Neural cell (in vitro differentiated cells): ENCODE measurements at regions not wholly inside any gene's neighbourhood (a gene's known extent, or its start where the extent isn't known, plus 50 kb on each side); places are given as distances from the start of the nearest gene placed in this dataset.

Experiments used
- H2AFZ ChIP-seq: fragments of 200-600, 300-800 bp; sonication (generic), shearing (Covaris generic); 2 replicates; pipeline ENCODE4 v1.6.0; 2014; ENCODE audit warnings: low read depth, mild to moderate bottlenecking, antibody characterized with exemption, low read length, moderate library complexity
- H3F3A ChIP-seq: fragments of 200-600 bp; shearing (Covaris generic); 2 replicates; pipeline ENCODE4 v1.6.1; 2016; ENCODE audit warnings: mild to moderate bottlenecking, moderate library complexity, mixed read lengths, antibody characterized with exemption, low read length; ENCODE audit not compliant: insufficient read depth, poor library complexity, severe bottlenecking
- H3K27ac ChIP-seq: fragments of 200-600, 300-800 bp; sonication (generic), shearing (Covaris generic); 2 replicates; pipeline ENCODE4 v1.5.1; 2014; ENCODE audit warnings: mild to moderate bottlenecking, low read length, moderate library complexity
- H3K27me3 ChIP-seq: fragments of 300-800, 200-600 bp; sonication (generic), shearing (Covaris generic); 2 replicates; pipeline ENCODE4 v1.6.0; 2014; ENCODE audit warnings: mild to moderate bottlenecking, low read depth, low read length, moderate library complexity; ENCODE audit not compliant: insufficient read depth
- H3K36me3 ChIP-seq: fragments of 300-800, 200-600 bp; sonication (generic), shearing (Covaris generic); 2 replicates; pipeline ENCODE4 v1.5.1; 2014; ENCODE audit warnings: mild to moderate bottlenecking, antibody characterized with exemption, low read length, moderate library complexity; ENCODE audit not compliant: insufficient read depth
- H3K4me2 ChIP-seq: fragments of 300-800, 200-600 bp; sonication (generic), shearing (Covaris generic); 2 replicates; pipeline ENCODE4 v1.6.0; 2014; ENCODE audit warnings: mild to moderate bottlenecking, low read length
- H3K4me3 ChIP-seq: fragments of 300-800, 200-600 bp; sonication (generic), shearing (Covaris generic); 2 replicates; pipeline ENCODE4 v1.5.1; 2014; ENCODE audit warnings: mild to moderate bottlenecking, low read length, moderate library complexity
- H3K79me2 ChIP-seq: fragments of 200-600 bp; shearing (Covaris generic); replicated peaks from 2 replicates; pipeline ENCODE4 v1.6.0; 2014; ENCODE audit warnings: mild to moderate bottlenecking, low read length, moderate library complexity; ENCODE audit not compliant: insufficient read depth
- H3K9ac ChIP-seq: fragments of 300-800, 200-600 bp; sonication (generic), shearing (Covaris generic); 2 replicates; pipeline ENCODE4 v1.6.1; 2016; ENCODE audit warnings: mild to moderate bottlenecking, low read length, mixed read lengths
- H3K9me2 ChIP-seq: fragments of 200-600 bp; shearing (Covaris generic); 2 replicates; pipeline ENCODE4 v1.6.1; 2016; ENCODE audit warnings: mild to moderate bottlenecking, low read length, mixed read lengths; ENCODE audit not compliant: insufficient read depth
- H3K9me3 ChIP-seq: fragments of 200-600, 300-800 bp; sonication (generic), shearing (Covaris generic); 2 replicates; pipeline ENCODE4 v1.6.1; 2016; ENCODE audit warnings: mild to moderate bottlenecking, mixed run types, low read length, moderate library complexity, mixed read lengths
- H4K20me1 ChIP-seq: fragments of 200-600 bp; shearing (Covaris generic); 2 replicates; pipeline ENCODE4 v1.6.1; 2016; ENCODE audit warnings: mild to moderate bottlenecking, mixed run types; ENCODE audit not compliant: insufficient read depth
- EP300 ChIP-seq: fragments of 450-650 bp; conservative IDR thresholded peaks from 2 replicates; pipeline ENCODE4 v1.6.1; 2014; ENCODE audit warnings: antibody characterized with exemption, mild to moderate bottlenecking, moderate library complexity; ENCODE audit not compliant: poor library complexity, severe bottlenecking
- EZH2 ChIP-seq: fragments of 200-600, 300-800 bp; shearing (Covaris generic), sonication (generic); IDR thresholded peaks from 2 replicates; pipeline ENCODE4 v1.6.1; 2014; ENCODE audit warnings: antibody characterized with exemption, low read length, borderline replicate concordance, mild to moderate bottlenecking; ENCODE audit not compliant: insufficient read depth, poor library complexity, severe bottlenecking
- MXI1 ChIP-seq: fragments of 450-650 bp; conservative IDR thresholded peaks from 2 replicates; pipeline ENCODE4 v1.6.1; 2014; ENCODE audit warnings: antibody characterized with exemption, mild to moderate bottlenecking; ENCODE audit not compliant: poor library complexity, severe bottlenecking
- POLR2AphosphoS5 ChIP-seq: IDR thresholded peaks from 2 replicates; pipeline ENCODE4 v1.6.1; 2012
- RAD21 ChIP-seq: fragments of 450-650 bp; conservative IDR thresholded peaks from 2 replicates; pipeline ENCODE4 v1.6.1; 2014; ENCODE audit warnings: antibody characterized with exemption, mild to moderate bottlenecking, moderate library complexity
- SMC3 ChIP-seq: fragments of 450-650 bp; conservative IDR thresholded peaks from 2 replicates; pipeline ENCODE4 v1.6.1; 2014; ENCODE audit warnings: antibody characterized with exemption, mild to moderate bottlenecking, moderate library complexity; ENCODE audit not compliant: poor library complexity
- TAF1 ChIP-seq: IDR thresholded peaks from 2 replicates; pipeline ENCODE4 v1.6.1; 2012; ENCODE audit warnings: low read depth
- TF ChIP-seq, protein P1 (sequence below): IDR thresholded peaks from 2 replicates; pipeline ENCODE4 v1.6.1; 2012; ENCODE audit warnings: borderline replicate concordance
- TF ChIP-seq, protein P2 (sequence below): fragments of 450-650 bp; IDR thresholded peaks from 2 replicates; pipeline ENCODE4 v1.5.1; 2014; ENCODE audit warnings: antibody characterized with exemption, mild to moderate bottlenecking, moderate library complexity; ENCODE audit not compliant: poor library complexity, severe bottlenecking

DNA sequence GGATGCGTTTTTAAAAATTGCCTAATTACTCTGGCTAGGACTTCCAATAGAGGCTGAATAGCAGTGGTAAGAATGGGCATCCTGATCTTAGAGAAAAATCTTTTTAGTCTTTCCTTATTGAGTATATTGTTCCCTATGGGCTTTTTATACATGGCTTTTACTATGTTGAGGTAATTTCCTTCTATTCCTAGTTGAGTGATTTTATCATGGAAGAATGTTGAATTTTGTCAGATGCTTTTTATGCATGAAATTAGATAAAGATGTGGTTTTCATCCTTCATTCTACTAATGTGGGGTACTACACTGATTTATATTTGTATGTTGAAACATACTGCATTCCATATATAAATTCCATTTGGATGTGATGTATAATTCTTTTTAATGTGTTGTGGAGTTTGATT, 2673.8 kb downstream of the PCDH9 start:
- no peaks in the 10 kb centered on the region for H3K27me3 ChIP-seq
- no peaks in the 10 kb centered on the region for H3F3A ChIP-seq
- no peaks in the 10 kb centered on the region for H4K20me1 ChIP-seq
- H3K4me3 ChIP-seq, result no peak overlapping the region
- no peak for TF ChIP-seq TAF1
- TF ChIP-seq, protein P1, sequence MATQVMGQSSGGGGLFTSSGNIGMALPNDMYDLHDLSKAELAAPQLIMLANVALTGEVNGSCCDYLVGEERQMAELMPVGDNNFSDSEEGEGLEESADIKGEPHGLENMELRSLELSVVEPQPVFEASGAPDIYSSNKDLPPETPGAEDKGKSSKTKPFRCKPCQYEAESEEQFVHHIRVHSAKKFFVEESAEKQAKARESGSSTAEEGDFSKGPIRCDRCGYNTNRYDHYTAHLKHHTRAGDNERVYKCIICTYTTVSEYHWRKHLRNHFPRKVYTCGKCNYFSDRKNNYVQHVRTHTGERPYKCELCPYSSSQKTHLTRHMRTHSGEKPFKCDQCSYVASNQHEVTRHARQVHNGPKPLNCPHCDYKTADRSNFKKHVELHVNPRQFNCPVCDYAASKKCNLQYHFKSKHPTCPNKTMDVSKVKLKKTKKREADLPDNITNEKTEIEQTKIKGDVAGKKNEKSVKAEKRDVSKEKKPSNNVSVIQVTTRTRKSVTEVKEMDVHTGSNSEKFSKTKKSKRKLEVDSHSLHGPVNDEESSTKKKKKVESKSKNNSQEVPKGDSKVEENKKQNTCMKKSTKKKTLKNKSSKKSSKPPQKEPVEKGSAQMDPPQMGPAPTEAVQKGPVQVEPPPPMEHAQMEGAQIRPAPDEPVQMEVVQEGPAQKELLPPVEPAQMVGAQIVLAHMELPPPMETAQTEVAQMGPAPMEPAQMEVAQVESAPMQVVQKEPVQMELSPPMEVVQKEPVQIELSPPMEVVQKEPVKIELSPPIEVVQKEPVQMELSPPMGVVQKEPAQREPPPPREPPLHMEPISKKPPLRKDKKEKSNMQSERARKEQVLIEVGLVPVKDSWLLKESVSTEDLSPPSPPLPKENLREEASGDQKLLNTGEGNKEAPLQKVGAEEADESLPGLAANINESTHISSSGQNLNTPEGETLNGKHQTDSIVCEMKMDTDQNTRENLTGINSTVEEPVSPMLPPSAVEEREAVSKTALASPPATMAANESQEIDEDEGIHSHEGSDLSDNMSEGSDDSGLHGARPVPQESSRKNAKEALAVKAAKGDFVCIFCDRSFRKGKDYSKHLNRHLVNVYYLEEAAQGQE, result no peak
- TF ChIP-seq, protein P2, sequence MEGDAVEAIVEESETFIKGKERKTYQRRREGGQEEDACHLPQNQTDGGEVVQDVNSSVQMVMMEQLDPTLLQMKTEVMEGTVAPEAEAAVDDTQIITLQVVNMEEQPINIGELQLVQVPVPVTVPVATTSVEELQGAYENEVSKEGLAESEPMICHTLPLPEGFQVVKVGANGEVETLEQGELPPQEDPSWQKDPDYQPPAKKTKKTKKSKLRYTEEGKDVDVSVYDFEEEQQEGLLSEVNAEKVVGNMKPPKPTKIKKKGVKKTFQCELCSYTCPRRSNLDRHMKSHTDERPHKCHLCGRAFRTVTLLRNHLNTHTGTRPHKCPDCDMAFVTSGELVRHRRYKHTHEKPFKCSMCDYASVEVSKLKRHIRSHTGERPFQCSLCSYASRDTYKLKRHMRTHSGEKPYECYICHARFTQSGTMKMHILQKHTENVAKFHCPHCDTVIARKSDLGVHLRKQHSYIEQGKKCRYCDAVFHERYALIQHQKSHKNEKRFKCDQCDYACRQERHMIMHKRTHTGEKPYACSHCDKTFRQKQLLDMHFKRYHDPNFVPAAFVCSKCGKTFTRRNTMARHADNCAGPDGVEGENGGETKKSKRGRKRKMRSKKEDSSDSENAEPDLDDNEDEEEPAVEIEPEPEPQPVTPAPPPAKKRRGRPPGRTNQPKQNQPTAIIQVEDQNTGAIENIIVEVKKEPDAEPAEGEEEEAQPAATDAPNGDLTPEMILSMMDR, result no peak
- TF ChIP-seq SMC3, result no peak
- TF ChIP-seq POLR2AphosphoS5, result no peak
- TF ChIP-seq MXI1, result no peak
- no peak for TF ChIP-seq EZH2
- no peak for TF ChIP-seq RAD21
- no peak for TF ChIP-seq EP300
- H3K36me3 ChIP-seq, result no peaks in the 10 kb centered on the region
- no peak overlapping the region for H3K27ac ChIP-seq
- H3K79me2 ChIP-seq, result no peaks in the 10 kb centered on the region
- no peaks in the 10 kb centered on the region for H3K9me3 ChIP-seq
- H3K4me2 ChIP-seq, result no peak overlapping the region
- H3K9ac ChIP-seq, result no peak overlapping the region
- H2AFZ ChIP-seq, result no peak overlapping the region
- H3K9me2 ChIP-seq, result no peaks in the 10 kb centered on the region

DNA sequence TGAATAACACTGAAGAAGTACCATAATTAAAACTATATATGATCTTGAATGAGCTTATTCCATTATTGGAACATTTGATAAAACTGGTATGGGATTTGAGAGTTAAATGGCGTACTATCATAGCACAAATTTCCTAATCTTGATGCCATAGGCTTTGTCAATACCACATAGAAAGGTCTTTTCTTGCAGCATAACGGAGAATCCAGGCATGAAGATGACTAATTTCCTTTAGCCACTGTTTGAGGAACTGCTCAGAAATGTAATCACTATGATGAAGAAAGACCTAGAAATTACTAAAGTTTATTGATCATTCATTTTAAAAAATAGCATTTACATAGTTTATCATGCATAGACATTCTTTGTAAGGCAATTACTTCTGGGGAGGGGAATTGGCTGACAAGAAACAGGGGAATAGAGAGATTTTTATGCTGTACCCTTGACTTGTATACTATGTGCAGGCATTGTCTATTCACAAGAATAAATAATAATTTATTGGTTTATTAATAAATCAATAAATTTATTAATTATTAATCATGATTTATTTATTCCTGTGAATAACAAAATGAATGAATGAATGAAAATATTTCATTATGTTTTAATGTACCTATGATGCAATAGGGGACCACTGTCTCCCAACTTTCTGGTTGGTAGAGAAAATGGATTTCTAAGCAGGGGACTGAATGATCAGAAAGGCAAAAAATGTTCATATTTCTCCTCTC, 2676.6 kb downstream of the PCDH9 start:
- no peak overlapping the region for H3K9ac ChIP-seq
- no peaks in the 10 kb centered on the region for H3K9me3 ChIP-seq
- H3F3A ChIP-seq, result no peaks in the 10 kb centered on the region
- TF ChIP-seq EP300, result no peak
- TF ChIP-seq EZH2, result no peak
- no peak for TF ChIP-seq POLR2AphosphoS5
- TF ChIP-seq, protein P2, result no peak
- no peak for TF ChIP-seq SMC3
- TF ChIP-seq TAF1, result no peak
- TF ChIP-seq, protein P1, result no peak
- no peak for TF ChIP-seq RAD21
- TF ChIP-seq MXI1, result no peak
- no peak overlapping the region for H3K4me3 ChIP-seq
- H3K36me3 ChIP-seq, result no peaks in the 10 kb centered on the region
- no peak overlapping the region for H3K4me2 ChIP-seq
- H3K27ac ChIP-seq, result no peak overlapping the region
- H4K20me1 ChIP-seq, result no peaks in the 10 kb centered on the region
- H3K9me2 ChIP-seq, result no peaks in the 10 kb centered on the region
- no peaks in the 10 kb centered on the region for H3K27me3 ChIP-seq
- no peak overlapping the region for H2AFZ ChIP-seq
- H3K79me2 ChIP-seq, result no peaks in the 10 kb centered on the region
